ENCODE measurements at regions not wholly inside any gene's neighbourhood (a gene's known extent, or its start where the extent isn't known, plus 50 kb on each side); places are given as distances from the start of the nearest gene placed in this dataset.
"Not testable (repeated sequence)": the region's sequence is repeated elsewhere in the genome, so short reads cannot be mapped to it uniquely, and the experiment has no call there.

GRCh38 chr2:176891105-176891504 is 321.5 kb upstream of the HNRNPA3 start:
- no peaks in the 10 kb centered on the region for H3K36me3 ChIP-seq
- no peak for DNase-seq
- H3K4me3 ChIP-seq = no peak overlapping the region
- TF ChIP-seq CTCF (IDR thresholded peaks at IDR 0.05) = no peak
- TF ChIP-seq POLR2A (IDR thresholded peaks at IDR 0.05) = no peak
- no peaks in the 10 kb centered on the region for H3K4me1 ChIP-seq
- H3K9me3 ChIP-seq = no peaks in the 10 kb centered on the region
- H3K27ac ChIP-seq = no peak overlapping the region
- no peaks in the 10 kb centered on the region for H3K27me3 ChIP-seq

- Histone ChIP-seq H3K4me1 (no peaks in the 10 kb centered on the region), H3K36me3 (no peaks in the 10 kb centered on the region), H3K4me3 (no peak overlapping the region), H3K27ac (no peak overlapping the region), H3K27me3 (no peaks in the 10 kb centered on the region), H3K9me3 (no peaks in the 10 kb centered on the region)
- no peak for TF ChIP-seq CTCF (IDR thresholded peaks at IDR 0.05)
- no peak for TF ChIP-seq POLR2A (IDR thresholded peaks at IDR 0.05)
- DNase-seq = no peak
Observed at GRCh38 chr2:176891857-176892256, 320.7 kb upstream of the HNRNPA3 start.

- H3K4me1 ChIP-seq = no peaks in the 10 kb centered on the region
- no peaks in the 10 kb centered on the region for H3K27me3 ChIP-seq
- no peaks in the 10 kb centered on the region for H3K36me3 ChIP-seq
- H3K27ac ChIP-seq = no peak overlapping the region
- TF ChIP-seq POLR2A (IDR thresholded peaks at IDR 0.05) = no peak
- no peak for TF ChIP-seq CTCF (IDR thresholded peaks at IDR 0.05)
- no peak overlapping the region for H3K4me3 ChIP-seq
- no peaks in the 10 kb centered on the region for H3K9me3 ChIP-seq
- no peak for DNase-seq
Observed at GRCh38 chr2:176892676-176893226, 319.8 kb upstream of the HNRNPA3 start.

- no peak overlapping the region for H3K27ac ChIP-seq
- no peak for TF ChIP-seq CTCF (IDR thresholded peaks at IDR 0.05)
- H3K27me3 ChIP-seq = no peaks in the 10 kb centered on the region
- H3K4me1 ChIP-seq = no peaks in the 10 kb centered on the region
- H3K36me3 ChIP-seq = no peaks in the 10 kb centered on the region
- DNase-seq = no peak
- no peaks in the 10 kb centered on the region for H3K9me3 ChIP-seq
- no peak overlapping the region for H3K4me3 ChIP-seq
Observed at GRCh38 chr2:176895158-176895557, 317.4 kb upstream of the HNRNPA3 start.

- no peaks in the 10 kb centered on the region for H3K27me3 ChIP-seq
- no peak overlapping the region for H3K27ac ChIP-seq
- H3K36me3 ChIP-seq = no peaks in the 10 kb centered on the region
- no peaks in the 10 kb centered on the region for H3K9me3 ChIP-seq
- TF ChIP-seq CTCF (IDR thresholded peaks at IDR 0.05) (no peak), POLR2A (IDR thresholded peaks at IDR 0.05) (no peak)
- H3K4me1 ChIP-seq = no peaks in the 10 kb centered on the region
- no peak for DNase-seq
- no peak overlapping the region for H3K4me3 ChIP-seq
Observed at GRCh38 chr2:176902454-176902853, 310.1 kb upstream of the HNRNPA3 start.

GRCh38 chr2:176904053-176904452 is 308.5 kb upstream of the HNRNPA3 start:
- H3K27me3 ChIP-seq, H3K36me3 ChIP-seq, H3K4me1 ChIP-seq, H3K4me3 ChIP-seq, H3K9me3 ChIP-seq, DNase-seq, H3K27ac ChIP-seq: not testable (repeated sequence)

All from Peyer's patch (tissue), 4 donors.